ENCODE measurements at regions not wholly inside any gene's neighbourhood (a gene's known extent, or its start where the extent isn't known, plus 50 kb on each side); places are given as distances from the start of the nearest gene placed in this dataset.
"Not testable (repeated sequence)": the region's sequence is repeated elsewhere in the genome, so short reads cannot be mapped to it uniquely, and the experiment has no call there.

DNA sequence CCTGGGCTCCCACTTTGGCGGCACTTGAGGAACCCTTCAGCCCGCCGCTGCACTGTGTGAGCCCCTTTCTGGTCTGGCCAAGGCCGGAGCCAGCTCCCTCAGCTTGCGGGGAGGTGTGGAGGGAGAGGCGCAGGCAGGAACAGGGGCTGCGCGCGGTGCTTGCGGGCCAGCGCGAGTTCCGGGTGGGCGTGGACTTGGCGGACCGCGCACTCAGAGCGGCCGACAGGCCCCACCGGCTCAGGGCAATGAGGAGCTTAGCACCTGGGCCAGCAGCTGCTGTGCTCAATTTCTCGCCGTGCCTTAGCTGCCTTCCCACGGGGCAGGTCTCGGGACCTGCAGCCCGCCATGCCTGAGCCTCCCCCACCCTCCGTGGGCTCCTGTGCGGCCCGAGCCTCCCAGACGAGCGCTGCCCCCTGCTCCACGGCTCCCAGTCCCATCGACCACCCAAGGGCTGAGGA, 324.8 kb downstream of the RAD51AP2 start:
- not testable (repeated sequence) for DNase-seq (ENCODE audit: low spot score)

- no peak for DNase-seq (ENCODE audit: low spot score)
Measured at GRCh38 chr2:17191223-17191622, 327.0 kb downstream of the RAD51AP2 start.

- no peak for DNase-seq (ENCODE audit: low spot score)
Measured at GRCh38 chr2:17190527-17190926, 327.7 kb downstream of the RAD51AP2 start.

- no peak for DNase-seq (ENCODE audit: low spot score)
Measured at GRCh38 chr2:17188721-17189120, 329.5 kb downstream of the RAD51AP2 start.

DNA sequence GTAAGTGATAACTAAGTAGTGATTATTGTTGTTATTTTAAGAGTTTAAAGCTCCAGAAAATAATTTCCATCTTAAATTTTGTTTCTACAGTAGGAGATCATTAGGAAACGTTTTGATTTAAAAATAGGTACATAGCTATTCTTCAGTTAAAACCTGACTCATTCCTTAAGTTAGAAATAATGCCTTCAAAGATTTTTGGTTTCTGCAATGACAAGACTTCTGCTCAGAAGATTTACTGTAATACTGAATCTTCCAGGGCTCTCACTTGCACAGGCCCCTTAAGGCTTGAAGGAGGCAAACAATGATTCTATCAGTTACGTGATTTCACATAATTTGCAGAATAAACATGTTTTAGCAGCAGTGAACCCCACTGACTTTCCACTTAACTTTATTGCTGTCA, 333.7 kb downstream of the RAD51AP2 start:
- no peak for DNase-seq (ENCODE audit: low spot score)

DNA sequence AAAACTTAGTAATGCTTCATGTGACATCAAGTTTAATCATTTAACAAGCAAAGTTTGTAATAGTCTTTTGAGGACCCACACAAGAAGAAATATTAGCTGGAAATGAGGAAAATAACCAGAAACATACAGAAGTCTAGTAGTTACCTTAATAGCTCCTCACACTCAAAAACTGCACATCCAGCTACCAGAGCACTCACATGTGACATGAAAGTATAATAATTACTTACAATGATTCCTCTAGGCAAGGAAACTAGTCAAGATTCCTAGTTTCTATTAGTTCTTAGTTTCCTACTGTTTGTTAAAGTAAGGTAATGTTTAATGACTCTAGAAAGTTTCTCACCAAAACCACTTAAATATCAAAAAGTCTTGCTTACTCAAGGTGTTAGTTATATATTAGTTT, 335.8 kb downstream of the RAD51AP2 start:
- no peak for DNase-seq (ENCODE audit: low spot score)

- DNase-seq (ENCODE audit: low spot score), result no peak
Measured at GRCh38 chr2:17181051-17181752, 337.0 kb downstream of the RAD51AP2 start.

DNA sequence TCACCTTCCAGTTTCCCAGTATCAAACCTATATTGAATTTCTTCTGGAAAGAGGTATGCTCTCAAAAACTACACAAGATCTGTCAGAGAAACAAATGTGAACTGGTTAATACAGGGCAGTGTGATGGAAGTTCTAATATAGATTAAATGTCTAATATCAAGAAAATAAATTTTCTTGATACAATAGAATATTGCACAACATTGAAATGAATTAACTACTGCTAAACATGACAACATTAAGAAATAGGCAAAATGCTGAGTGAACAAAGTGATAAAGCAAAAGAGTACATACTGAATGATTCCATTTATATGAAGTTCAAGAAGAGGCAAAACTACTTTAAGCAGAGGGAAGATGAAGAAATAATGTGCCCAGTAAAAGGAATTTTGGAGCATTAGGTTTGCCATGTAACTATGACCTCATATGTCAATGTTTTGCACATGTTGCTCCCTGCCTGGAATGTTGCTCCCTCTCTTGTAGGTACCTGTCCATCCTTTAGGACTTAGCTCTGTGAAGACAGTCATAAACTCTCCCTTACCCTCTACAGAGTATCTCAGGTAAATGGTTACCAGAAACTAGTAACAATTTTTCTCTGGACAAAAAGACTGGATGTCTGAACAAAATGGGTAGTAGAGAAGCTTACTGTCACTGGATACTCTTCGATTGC, 339.0 kb downstream of the RAD51AP2 start:
- no peak for DNase-seq (ENCODE audit: low spot score)

DNA sequence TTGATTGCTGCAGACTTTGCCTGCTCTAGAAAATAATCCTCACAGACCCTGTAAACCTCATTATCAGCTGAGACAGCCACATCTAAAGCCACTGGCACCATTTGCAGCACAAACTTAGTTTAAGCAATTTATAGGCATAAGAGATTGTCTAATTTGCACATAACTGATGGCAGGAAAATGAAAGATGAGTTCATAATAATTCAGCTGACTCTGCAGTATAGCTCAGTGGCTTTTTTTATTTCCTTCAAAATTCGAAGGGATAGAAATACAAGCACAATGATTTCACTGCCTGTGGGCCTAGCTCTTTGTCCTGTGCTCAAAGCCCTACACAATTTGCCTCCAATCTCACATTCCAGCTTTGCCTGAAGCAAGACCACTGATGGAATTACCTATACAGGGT, 341.2 kb downstream of the RAD51AP2 start:
- DNase-seq (ENCODE audit: low spot score), result no peak

GRCh38 chr2:17171446-17172049, 346.7 kb downstream of the RAD51AP2 start:
- DNase-seq (ENCODE audit: low spot score), result peak; percentile 16

- no peak for DNase-seq (ENCODE audit: low spot score)
Measured at GRCh38 chr2:17166506-17166905, 351.7 kb downstream of the RAD51AP2 start.

DNA sequence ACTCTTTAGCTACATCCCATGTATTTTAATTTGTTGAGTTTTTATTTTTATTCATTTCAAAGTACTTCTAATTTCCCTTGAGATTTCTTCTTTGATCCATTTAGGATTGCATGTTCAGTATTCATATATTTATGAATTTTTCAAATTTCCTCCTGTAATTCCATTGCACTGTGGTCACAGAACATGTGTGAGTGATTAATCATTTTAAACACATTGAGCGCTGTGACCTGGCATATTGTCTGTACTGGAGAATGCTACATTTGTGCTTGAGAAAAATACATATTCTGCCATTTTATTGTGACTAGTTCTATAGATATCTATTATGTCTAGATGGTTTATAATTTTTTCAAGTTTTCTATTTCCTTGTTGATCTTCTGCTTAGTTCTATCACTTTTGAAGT, 353.7 kb downstream of the RAD51AP2 start:
- no peak for DNase-seq (ENCODE audit: low spot score)

DNA sequence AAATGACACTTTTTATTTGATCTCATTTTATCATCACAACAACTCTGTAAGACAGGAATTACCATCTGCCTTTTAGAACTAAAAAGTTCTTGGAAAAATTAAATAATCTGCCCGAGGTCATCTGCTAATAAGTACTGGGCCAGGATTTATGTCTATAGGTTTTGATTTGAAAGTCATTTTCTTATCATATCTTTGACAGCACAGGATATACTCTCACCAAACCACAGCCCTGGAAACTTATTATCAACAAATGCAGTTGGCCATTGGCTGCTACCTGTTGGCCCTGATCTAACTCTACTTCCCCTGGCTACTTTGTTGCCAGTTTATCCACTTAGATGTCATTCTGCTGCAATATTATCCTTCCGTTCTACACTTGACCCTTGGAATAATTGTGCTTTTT, 354.6 kb downstream of the RAD51AP2 start:
- DNase-seq (ENCODE audit: low spot score), result no peak

- DNase-seq (ENCODE audit: low spot score), result no peak
Measured at GRCh38 chr2:17162713-17163112, 355.5 kb downstream of the RAD51AP2 start.

DNA sequence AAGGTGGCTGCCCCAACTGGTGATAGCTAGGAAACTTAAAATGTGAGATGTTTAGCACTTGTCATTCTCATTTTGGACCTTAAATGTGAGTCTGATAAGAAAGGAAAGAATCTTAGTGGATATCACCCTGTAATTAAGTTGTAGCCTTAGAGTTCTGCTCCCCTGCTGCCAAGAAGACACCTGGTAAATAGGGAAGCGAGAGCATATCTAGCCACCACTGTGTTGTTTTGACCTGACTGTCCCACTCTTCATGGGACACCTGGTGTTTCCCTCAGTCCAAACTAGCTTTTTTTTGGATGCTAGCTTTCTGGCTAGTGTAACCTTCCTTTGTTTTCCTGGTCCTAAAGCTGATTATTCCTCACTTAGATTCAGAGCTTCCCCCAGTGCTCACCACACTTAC, 357.6 kb downstream of the RAD51AP2 start:
- DNase-seq (ENCODE audit: low spot score), result no peak

DNA sequence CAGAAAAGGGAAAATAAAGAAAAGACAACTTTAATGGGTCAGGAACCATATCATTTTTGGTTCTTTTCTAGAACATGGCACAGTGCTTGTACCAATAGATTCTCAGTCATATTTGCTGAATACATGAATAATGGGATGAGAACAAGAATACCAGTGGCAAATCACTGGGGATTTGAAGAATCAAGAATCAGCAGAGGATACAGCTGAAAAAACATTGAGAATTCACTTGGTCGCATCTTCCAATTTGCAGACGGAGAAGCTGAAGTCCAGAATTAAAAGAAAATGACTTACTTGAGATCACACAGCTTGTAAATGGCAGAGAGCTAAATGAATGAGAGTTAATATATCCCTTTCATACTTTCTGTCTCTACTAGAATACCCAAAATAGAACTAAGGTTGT, 362.2 kb downstream of the RAD51AP2 start:
- DNase-seq (ENCODE audit: low spot score), result no peak

DNA sequence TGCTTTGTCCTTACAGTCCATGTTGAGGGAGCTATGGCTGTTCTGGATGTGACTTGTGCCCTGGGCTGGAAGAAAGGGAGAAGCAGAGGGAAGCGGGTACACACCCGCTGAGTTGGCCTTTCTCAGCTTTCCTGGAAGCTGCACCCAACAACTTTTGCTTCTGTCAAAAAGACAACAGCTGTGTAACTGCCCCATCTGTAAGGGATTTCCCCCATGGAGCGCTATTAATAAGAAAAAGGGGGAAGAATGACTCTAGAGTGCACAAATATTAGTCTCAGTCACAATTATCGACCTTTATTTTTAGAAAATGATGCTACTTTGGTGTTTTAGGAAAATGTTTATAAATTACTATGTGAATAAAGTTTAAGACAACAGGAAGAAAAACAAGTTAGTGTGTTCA, 368.3 kb downstream of the RAD51AP2 start:
- DNase-seq (ENCODE audit: low spot score), result no peak

- peak; percentile 9 for DNase-seq (ENCODE audit: low spot score)
Measured at GRCh38 chr2:17148407-17149145, 369.7 kb downstream of the RAD51AP2 start.

- no peak for DNase-seq (ENCODE audit: low spot score)
Measured at GRCh38 chr2:17146358-17146757, 371.9 kb downstream of the RAD51AP2 start.

GRCh38 chr2:17136877-17137276, 381.4 kb downstream of the RAD51AP2 start:
- no peak for DNase-seq (ENCODE audit: low spot score)

GRCh38 chr2:17136231-17136630, 382.0 kb downstream of the RAD51AP2 start:
- no peak for DNase-seq (ENCODE audit: low spot score)

DNA sequence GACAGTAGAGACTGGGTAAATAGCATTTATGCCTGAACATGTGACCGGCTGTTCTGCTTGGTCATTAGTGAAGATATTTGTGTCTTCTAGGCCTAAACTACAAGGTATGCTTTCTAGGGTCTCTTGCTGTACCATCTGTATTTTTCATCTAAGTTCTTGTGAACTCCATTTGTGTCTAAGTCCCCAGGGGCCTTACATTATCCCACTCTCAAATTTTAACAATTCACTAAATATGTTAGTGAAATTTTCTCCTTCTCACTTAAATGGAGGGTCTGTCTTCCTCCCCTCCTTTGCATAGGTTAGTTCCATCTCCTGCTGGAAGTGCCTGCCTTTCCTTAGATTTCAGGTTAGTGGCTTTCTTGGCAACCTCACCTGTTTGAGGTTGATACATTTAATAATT, 382.6 kb downstream of the RAD51AP2 start:
- no peak for DNase-seq (ENCODE audit: low spot score)
